ENCODE measurements at regions not wholly inside any gene's neighbourhood (a gene's known extent, or its start where the extent isn't known, plus 50 kb on each side); places are given as distances from the start of the nearest gene placed in this dataset.
"Not testable (repeated sequence)": the region's sequence is repeated elsewhere in the genome, so short reads cannot be mapped to it uniquely, and the experiment has no call there.

- DNase-seq, result no peak
These were observed 145.1 kb downstream of the LCA5 start for GRCh38 chr6:79392094-79392493.

DNA sequence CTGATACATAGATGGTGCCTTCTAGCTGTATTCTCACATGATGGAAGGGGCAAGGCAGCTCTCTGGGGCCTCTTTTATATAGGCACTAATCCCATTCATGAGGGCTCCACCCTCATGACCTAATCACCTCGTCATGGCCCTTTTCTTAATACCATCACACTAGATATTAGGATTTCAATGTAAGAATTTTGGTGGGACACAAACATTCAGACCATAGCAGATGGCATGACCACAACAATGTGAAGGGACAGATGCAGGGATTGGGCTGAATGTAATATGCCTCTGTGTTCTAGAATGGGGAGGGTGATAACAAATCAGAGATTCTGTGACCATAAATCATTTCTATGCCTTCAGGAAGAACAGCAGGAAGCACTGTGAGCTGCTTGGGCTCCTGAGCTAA is 145.8 kb downstream of the LCA5 start:
- no peak for DNase-seq

GRCh38 chr6:79385893-79386292 is 151.3 kb downstream of the LCA5 start:
- DNase-seq, result no peak

- DNase-seq, result no peak
These were observed 150.9 kb upstream of the HMGN3 start for GRCh38 chr6:79385333-79385732.

DNA sequence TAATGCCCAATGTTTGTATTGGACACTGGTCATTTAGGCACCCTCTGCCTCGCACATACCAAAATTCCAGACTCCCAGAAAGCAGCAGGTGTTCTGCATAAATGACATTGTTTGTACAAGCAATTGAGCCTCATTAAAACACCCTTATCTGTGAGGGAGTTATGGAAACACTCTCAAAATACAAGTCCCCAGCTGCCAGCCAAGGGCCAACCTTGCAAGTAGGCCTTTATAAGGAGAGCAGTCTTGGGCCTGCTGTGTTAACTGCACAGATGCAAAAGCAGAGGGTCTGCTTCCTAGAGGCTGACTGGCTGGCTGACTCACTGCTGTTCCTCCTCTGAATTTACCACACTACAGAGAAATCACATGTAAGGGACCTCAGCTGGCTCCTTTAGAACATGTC is 150.4 kb upstream of the HMGN3 start:
- no peak for DNase-seq

DNA sequence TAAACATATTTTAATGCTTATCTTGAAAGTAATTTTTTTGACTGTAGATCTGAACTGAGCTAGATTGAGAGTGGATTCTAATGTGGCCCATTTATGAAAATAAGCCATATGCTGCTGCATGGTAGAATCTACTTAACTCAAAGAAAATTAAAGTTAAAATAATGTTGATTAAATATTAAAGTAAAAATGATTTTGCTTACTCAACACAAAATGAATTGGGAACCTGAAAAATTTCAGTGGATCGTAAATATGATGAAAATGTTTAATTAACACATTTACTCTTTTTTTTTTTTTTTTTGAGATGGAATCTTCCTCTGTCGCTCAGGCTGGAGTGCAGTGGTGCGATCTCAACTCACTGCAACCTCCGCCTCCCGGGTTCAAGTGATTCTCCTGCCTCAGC is 144.5 kb upstream of the HMGN3 start:
- no peak for DNase-seq

- DNase-seq, result no peak
These were observed 143.4 kb upstream of the HMGN3 start for GRCh38 chr6:79377888-79378348.

GRCh38 chr6:79377047-79377446 is 142.6 kb upstream of the HMGN3 start:
- DNase-seq, result no peak

DNA sequence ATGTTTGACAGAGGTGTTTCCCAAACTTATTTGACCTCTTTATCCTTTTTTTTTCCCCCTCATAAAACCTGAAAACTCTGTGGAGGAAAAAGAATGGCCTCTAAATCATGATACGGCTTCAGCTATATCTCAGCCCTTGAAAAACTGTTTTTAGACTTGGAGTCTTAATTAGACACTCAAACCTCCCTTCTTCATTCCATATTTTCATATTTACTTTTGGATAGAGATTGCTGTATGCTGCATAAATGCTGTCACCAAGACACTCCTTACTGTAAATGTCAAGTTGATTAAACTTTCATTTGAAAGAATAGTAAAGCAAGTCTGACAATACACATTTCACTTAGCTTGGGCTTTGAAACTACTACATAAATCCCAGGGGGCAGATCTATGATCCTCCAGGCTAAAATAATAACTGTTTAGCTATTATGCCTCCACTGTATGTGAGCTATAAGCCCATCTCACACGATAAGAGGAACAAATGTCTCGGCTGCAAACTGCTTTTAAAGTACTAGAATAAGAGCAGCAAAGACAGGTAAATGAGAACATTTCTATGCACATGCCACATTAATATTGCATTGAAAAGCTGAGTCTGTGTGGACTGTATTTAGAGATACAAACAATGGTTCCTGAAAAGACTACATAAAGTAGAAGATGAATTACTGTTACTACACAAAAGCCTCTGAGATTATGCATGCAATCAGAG is 141.3 kb upstream of the HMGN3 start:
- no peak for DNase-seq

- DNase-seq, result no peak
These were observed 139.8 kb upstream of the HMGN3 start for GRCh38 chr6:79374308-79374707.

DNA sequence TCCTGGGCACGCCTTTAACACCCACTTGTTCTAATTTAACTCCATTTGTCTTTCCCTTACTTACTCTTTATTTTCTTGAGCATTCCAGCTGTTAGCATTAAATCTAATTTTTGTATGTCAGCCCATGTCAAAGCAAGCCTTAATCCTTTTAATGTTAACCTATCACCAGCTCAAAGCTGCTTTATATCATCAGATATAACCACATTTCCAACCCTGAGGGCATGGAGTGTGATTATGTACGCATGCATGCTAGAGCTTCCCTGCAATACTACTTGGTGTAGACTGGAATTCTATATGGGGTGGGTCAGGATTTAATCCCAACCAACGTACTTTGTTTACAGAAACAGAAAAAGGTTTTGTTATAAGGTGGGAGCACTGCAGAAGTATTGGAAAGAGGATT is 139.4 kb upstream of the HMGN3 start:
- DNase-seq, result peak; percentile 20

- DNase-seq, result no peak
These were observed 138.8 kb upstream of the HMGN3 start for GRCh38 chr6:79373246-79373645.

GRCh38 chr6:79372757-79373156 is 138.3 kb upstream of the HMGN3 start:
- DNase-seq, result no peak

GRCh38 chr6:79369026-79369425 is 134.5 kb upstream of the HMGN3 start:
- no peak for DNase-seq

- DNase-seq, result not testable (repeated sequence)
These were observed 129.0 kb upstream of the HMGN3 start for GRCh38 chr6:79363441-79363840.

GRCh38 chr6:79361074-79361473 is 126.6 kb upstream of the HMGN3 start:
- DNase-seq, result not testable (repeated sequence)

GRCh38 chr6:79353226-79353625 is 118.7 kb upstream of the HMGN3 start:
- DNase-seq, result no peak

- DNase-seq, result no peak
These were observed 104.0 kb upstream of the HMGN3 start for GRCh38 chr6:79338493-79338892.

DNA sequence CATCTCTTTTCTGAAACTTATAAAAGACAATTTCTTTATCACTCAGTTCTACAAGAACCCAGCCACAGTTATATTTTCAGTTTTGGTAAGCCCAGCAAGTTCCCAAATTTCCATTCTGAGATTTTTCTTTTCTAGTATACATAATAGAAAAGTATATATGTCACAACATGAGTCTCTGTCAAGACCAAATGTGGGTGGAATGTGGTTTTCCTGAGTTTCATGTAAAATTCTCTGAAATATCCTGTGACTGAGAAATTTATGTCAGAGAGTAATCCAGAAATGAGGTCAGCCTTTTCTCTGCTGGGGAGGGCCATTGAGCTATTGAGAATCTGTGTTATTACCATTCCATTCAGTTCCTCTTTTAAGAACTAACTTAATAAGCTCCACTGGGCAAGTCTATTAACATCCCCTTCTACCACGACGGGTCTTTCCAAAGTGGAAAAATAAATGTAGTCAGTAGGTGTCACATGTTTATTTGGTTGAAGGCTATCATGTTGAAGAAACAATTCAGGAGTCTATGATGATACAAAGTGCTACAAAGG is 100.7 kb upstream of the HMGN3 start:
- no peak for DNase-seq

- no peak for DNase-seq
These were observed 100.2 kb upstream of the HMGN3 start for GRCh38 chr6:79334674-79335073.

- DNase-seq, result no peak
These were observed 96.2 kb upstream of the HMGN3 start for GRCh38 chr6:79330704-79331103.

DNA sequence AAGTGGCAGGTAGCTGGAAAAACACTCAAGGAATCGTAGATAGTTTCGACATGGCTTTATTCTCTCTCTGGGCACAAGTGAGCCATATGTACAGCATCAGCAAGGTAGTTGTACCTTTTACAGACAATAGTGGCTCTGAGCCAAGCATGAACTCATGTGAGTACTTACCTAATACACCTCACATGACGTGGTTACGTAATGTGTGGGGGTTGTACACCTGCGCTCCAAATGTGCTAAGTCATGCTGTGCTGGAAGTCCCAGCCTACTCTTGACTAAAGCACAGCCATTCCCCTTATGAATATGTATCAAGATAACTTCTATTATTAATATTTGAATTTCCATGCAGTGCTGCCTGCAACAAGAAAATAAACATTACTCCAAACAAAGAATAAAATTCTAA is 78.8 kb upstream of the HMGN3 start:
- no peak for DNase-seq

DNA sequence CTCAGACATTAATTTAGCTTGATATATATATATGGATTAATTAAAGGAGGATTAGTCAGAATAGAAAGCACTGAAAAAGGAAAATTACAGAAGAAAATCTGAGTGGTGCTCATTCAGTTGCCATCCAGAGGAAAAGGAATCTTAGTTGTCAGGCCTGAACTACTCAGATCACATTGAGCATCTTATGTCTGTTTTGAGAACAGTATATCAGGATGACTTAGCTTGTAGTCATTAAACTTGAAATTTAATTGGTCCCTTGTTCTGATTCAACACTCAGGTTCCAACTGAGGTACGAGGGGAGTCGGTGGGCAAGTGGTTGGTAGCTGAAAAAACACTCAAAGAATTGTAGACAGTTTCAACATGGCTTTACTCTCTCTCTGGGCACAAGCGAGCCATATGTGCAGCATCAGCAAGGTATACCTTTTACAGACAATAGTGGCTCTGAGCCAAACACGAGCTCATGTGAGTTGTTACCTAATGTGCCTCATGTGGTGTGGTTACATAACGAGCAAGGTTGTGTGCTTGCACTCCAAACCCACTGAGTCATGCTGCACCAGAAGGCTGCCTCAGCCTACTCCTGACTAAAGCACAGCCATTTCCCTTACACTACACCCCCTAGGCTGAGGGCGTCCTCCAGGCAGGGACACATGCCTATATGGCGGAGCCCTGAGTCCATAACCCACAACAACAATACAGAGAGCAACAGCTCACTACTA is 73.0 kb upstream of the HMGN3 start:
- no peak for DNase-seq

DNA sequence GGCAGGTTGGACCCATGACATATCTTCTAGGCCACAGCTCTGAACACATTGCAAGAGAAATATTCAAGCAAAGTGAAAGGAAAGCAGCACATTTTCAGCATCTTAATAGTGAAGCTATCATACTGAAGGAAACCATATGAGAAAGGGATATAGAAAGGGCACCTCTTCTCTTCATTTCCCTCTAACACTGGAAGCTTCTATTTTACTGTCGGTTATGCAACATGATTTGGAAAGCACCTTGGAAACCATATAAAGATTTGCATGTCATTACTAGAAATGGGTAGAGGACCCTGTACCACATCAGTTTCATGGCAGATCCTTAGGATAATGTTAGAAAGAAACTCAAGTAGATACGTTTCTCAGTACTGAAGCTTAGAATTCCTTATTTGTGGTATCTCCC is 70.5 kb upstream of the HMGN3 start:
- no peak for DNase-seq

Data from skin of body (tissue), 1 donor.